NCI-H446 treated with DMSO at 0.1 percent for 48 hours (cell line): ENCODE measurements at regions not wholly inside any gene's neighbourhood (a gene's known extent, or its start where the extent isn't known, plus 50 kb on each side); places are given as distances from the start of the nearest gene placed in this dataset.
"Not testable (repeated sequence)": the region's sequence is repeated elsewhere in the genome, so short reads cannot be mapped to it uniquely, and the experiment has no call there.

Experiments used
- DNase-seq: peaks from one replicate; lab custom pipeline; 2025; lab: John Stamatoyannopoulos, UW

DNA sequence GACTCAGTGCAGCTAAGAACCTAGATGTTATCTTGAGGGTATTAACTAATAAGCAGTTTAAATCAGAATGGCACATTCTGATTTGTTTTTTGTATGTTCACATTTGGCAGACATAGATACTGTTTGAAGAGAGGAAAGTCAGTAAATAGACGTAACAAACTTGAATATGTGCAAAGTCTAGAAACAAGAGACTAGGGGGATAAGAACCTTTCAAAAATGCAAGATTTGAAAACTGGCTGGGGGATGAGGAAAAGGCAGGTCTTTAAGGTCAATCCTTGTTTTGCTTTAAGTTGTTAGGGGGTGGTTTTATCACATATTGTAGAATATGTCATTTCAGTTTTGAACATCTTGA, 136.5 kb downstream of the ZNF92 start:
- DNase-seq: not testable (repeated sequence)

DNA sequence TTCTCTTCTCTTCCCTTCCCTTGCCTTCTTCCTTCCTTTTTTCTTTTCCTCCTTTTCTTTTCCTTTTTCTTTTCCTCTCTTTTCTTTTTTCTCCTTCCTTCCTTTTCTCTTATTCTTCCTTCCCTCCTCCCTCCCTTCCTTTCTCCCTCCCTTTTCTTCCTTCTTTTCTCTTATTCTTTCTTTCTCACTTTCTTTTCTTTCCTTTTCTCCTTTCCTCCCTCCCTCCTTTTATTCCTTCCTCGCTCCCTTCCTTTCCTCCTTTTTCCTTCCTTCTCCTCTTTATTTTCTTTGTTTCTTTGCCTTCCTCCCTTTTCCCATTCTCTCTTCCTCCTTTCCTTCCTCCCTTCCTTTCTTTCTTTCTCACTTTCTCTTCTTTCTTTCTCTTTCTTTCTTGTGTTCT, 146.1 kb downstream of the ZNF92 start:
- DNase-seq: not testable (repeated sequence)

DNA sequence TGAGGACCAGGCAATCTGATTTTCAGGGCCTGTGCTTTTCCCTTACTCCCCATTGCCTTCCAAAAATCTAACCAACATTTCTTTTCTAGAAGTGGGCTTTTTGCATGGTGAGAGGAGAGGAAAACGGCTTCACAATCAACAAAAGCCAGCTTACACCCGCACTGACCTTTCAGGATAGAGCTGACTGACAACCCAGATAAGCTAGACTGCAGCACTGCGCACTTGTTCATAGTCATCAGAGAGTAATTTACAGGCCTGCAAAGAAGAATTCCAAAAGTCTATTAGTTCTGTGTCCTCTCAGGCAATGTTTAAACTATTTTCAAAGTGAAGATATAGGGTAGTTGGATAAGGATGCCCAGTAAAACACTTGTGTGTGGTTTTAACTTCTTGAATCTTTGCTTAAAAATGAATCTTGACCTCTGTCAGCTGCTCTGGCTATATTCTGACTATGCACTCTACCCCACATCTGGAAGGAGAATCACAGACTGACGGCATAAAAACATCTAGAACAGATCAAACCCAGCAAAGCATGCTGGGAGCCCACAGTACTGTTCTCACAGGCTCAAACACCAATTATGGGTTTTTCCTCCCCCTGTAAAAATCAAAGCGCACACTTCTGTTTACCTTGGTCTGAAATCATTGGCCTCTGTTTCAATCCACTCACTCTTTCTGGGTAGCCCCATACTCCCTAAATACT, 172.0 kb downstream of the ZNF92 start:
- not testable (repeated sequence) for DNase-seq

DNA sequence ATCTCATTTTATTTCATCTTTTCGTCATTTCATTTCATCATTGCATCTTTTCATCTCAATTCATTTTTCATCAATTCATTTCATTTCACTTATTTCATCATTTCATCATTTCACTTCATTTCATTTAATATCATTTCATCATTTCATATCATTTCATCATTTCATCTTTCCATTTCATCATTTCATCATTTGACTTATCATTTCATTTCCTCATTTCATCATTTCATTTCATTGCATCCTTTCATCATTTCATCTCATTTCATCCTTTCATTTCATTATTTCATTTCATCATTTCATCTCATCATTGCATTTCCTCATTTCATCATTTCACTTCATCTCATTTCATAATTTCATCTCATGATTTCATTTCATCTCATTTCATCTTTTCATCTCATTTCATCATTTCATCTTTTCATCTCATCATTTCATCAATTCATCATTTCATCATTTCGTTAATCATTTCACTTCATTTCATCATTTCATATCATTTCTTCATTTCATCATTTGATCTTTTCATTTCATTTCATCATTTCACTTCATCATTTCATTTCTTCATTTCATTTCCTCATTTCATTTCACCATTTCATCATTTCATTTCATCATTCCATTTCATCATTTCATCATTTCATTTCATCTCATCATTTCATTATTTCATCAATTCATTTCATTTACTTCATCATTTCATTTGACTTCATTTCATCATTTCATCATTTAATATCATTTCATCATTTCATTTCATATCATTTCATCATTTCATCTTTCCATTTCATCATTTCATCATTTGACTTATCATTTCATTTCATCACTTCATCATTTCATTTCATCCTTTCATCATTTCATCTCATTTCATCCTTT, 176.2 kb downstream of the ZNF92 start:
- not testable (repeated sequence) for DNase-seq

DNA sequence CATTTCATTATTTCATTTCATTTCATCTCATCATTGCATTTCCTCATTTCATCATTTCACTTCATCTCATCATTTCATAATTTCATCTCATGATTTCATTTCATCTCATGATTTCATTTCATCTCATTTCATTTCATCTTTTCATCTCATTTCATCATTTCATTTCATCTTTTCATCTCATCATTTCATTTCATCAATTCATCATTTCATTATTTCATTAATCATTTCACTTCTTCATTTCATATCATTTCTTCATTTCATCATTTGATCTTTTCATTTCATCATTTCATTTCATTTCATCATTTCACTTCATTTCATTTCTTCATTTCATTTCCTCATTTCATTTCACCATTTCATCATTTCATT, 176.8 kb downstream of the ZNF92 start:
- not testable (repeated sequence) for DNase-seq

DNA sequence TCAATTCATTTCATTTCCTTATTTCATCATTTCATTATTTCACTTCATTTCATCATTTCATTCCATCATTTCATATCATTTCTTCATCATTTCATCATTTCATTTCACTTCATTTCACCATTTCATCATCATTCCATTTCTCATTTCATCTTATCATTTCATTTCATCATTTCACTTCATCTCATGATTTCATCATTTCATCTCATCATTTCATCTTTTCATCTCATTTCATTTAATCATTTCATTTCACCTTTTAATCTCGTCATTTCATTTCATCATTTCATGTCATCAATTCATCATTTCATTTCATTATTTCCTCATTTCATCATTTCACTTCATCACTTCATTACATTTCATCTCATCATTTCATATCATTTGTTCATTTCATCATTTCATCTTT, 177.4 kb downstream of the ZNF92 start:
- DNase-seq: not testable (repeated sequence)

DNA sequence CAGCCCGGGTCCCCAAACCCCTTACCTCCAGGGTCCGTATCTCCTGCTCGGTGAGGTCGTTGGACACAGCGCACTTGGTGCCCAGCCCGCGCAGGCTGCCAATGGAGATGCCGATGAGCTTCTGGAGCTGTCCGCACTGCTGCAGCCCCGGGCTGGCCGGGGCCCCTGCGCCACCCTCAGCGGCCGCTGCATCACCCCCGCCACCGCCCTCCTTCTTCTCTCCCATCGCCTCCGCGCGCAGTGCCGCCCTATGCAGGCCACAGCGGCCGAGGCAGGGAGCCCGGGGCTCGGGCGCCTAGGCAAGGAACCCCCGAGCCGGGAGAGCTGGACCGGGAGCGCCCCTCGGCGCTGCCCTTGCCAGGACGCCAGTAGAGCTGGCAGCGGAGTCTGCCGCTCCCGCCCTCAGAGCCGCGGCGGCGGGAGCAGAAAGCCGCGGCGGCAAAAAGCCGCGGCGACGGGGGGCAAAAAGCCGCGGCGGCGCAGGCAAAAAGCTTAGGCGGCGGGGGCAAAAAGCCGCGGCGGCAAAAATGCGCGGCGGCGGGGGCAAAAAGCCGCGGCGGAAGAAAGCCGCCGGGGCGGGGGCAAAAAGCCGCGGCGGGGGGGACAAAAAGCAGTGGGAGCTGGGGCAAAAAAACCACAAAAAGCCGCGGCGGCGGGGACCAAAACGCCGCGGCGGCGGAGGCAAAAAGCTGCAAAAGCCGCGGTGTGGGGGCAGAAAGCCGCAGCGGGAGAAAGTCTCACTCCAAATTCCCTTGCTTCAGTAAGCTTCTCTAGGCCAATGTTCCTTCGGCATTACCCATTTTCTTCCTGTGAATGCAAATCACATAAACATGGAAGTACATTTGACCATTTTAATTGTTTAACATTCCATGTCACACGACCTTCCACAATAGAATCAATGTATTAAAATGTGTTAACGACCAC, 181.2 kb downstream of the ZNF92 start:
- not testable (repeated sequence) for DNase-seq

DNA sequence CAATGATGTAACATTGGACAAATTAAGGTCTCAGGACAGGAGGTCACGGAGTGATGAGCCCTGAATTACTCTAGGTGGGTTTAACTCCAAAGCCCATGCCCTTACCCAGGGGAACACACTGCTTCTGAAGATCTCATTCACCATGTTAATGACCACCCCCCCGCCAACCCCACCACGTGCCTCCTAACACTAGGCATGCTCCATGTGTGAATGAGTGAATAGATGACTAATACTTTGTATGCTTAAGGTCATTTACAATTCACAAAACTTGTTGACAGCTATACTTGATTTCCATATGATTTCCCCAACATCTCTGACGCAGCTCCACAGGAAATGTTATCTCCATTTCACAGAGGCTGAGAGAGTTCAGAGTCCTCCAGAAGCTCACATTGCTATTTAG, 184.9 kb downstream of the ZNF92 start:
- DNase-seq: not testable (repeated sequence)

DNA sequence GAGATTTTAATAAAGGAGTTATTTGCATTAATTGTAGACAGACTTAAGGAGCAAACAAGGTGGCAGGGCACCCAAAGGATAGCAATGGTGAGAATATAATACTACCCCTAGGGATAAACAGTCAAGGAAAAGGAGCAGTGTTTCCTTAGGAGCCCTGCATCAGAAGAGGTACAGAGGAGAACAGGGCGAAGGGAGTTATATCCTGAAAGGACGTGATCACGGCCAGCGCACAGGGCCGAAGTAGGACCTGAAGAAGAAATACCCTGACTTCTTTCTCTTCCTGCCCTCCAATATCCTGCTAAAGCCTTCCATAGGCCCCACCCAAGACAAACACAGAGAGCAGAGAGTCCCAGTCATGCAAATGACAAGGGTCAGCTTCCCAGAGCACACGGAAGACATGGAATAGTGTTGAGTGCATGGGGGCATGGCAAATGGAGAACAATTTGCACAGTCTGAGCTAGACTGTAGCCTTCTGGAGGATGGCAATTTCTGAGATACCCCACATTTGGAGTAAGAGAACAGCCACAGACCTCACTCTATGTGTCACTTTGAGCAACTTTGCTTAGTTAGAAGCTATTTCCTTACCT, 188.2 kb downstream of the ZNF92 start:
- not testable (repeated sequence) for DNase-seq

DNA sequence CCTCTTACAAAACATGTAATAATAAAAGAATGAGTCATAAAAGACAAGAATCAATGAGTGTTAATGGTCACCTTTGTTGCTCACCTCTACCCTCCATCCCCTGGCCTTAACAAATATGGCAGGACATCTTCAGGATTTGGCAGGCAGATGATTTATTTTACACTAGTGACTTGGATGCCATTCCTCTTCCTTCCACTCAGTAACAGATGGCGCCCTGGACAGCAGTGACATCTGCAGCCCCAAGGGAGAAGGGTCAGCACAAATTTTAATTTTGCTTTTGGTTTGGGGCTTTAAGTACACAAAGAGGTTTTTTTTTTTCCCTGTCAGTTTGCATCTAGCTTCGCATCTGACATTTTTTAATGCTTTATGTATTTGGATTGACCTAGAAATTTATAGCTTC, 188.9 kb downstream of the ZNF92 start:
- DNase-seq: not testable (repeated sequence)

DNA sequence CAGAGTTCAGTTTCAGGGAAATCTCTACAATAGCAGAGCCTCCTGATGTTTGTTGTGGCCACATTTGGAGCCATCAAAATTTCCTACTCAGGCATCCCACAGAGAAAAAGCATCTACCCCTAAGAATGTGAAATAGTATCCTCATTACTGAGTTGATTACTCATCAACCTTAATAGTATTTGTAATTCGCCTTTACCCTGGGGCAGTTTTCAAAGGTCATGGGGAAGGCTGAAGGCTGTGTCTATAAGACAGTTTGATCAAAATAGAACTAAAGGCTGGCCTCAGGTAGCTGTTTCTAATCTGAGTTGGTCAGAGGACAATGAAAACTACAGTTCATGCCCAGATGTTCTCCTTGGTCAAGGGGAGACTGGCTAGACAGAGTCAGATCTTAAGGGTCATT, 189.7 kb downstream of the ZNF92 start:
- not testable (repeated sequence) for DNase-seq

DNA sequence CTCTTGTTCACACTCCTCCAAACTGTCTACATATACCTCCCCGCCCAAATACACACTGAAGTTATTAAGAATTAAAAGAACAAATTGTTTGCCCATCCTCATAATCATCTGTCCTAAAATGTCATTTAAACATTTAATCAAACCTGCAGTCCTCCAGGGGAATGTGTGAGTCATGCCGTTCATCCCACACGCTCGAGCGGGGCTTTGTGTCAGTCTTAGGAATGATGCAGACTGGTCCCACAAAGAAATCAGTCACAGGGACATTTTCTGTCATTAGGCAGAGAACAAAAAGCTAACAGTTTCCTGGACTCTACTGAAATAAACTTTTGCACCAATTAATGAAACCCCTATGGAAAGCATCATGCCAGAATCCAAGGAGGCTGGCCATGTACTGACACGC, 194.6 kb downstream of the ZNF92 start:
- DNase-seq: not testable (repeated sequence)

DNA sequence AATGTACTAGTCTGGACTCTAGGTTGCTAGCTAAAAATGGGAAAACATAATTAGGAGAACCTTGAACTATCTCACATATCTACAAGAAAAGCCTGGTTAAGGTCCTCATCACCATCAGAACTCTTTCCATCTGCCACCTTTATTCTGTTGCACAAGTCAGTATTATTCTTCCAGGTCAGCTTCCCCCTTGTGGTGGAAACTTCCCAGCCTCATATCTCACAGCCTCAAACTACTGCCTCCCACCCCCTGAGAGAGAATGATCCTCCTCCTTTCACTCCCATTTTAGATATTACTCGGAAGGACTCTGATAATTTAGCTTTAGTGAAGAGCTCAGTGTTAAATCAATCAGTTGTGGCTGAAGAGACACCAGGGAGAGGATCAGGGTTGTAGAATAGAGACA, 197.3 kb downstream of the ZNF92 start:
- DNase-seq: not testable (repeated sequence)

DNA sequence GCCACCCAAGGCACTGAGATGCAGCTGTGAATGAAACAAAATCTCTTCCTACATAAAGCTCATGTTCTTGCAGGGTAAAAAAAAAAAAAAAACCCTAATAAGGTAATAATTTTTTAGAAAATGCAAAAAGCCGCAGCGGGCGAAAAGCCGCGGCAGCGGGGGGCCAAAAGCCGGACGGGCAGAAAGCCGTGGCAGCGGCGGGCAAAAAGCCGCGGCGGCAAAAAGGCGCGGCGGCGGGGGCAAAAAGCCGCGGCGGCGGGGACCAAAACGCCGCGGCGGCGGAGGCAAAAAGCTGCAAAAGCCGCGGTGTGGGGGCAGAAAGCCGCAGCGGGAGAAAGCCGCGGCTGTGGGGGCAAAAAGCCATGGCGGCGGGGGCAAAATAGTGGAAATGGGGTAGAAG, 198.9 kb downstream of the ZNF92 start:
- DNase-seq: not testable (repeated sequence)

DNA sequence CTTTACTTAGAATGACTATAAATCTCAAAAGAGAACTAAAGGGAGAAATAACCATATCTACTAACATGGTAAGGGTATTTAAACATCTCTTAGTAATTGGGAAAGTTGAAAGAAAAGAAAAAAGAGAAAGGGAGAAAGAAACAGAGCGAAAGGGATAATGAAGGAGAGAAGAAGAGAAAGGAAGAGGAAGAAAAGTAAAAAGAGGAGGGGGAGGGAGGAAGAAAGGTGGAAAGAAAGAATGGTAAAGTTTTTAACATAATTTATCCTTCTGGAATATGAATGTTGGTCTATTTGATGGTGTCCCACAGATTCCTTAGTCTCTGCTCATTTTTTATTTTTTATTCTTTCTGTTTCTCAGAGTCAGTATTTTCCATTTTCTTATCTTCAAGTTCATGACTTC, 202.7 kb downstream of the ZNF92 start:
- DNase-seq: not testable (repeated sequence)

DNA sequence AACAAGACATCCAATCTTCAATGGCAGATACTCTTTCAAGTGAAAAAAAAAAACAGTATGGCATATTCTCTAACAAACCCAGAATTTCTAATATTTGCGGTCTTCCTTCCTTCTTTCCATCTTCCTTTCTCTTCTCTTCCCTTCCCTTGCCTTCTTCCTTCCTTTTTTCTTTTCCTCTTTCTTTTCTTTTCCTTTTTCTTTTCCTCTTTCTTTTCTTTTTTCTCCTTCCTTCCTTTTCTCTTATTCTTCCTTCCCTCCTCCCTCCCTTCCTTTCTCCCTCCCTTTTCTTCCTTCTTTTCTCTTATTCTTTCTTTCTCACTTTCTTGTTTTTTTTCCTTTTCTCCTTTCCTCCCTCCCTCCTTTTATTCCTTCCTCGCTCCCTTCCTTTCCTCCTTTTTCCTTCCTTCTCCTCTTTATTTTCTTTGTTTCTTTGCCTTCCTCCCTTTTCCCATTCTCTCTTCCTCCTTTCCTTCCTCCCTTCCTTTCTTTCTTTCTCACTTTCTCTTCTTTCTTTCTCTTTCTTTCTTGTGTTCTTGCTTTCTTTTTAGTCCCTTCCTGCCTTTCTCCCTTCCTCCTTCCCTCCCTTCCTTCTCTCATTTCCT, 209.0 kb downstream of the ZNF92 start:
- not testable (repeated sequence) for DNase-seq

DNA sequence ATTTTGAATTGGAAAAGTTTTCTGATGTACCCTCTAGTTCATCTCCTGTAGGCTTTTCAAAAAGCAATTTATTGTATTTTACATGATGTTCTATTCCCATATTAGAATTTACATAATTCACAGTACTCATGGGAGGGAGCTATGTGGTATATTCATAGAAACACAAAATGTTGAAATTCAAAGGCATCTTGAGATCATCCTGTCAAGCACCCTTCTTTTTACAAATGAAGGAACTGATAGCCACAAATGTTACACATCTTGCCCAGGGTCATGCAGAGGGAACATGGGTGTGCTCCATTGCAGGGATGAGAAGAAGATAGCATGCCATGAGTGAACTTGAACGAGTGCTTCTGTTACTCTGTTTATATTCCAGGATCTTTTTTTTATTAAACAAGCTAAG, 228.8 kb downstream of the ZNF92 start:
- DNase-seq: not testable (repeated sequence)

DNA sequence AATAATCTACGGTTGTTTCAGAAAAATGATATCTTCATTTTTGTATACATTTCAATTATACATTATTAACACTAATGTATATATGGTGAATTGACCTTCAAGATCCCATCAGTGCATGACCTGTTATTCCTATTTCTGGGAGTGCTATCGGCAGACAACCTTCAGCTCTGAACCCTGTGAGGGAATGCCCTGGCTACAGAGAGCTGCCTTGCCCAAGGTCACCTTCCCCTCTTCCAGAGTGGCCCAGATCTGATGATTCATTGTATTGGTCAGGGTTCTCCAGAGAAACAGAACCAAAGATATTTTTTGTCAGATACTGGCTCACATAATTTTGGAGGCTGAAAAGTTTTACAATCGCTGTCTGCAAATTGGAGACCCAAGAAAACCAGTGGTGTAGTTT, 235.5 kb downstream of the ZNF92 start:
- DNase-seq: no peak

DNA sequence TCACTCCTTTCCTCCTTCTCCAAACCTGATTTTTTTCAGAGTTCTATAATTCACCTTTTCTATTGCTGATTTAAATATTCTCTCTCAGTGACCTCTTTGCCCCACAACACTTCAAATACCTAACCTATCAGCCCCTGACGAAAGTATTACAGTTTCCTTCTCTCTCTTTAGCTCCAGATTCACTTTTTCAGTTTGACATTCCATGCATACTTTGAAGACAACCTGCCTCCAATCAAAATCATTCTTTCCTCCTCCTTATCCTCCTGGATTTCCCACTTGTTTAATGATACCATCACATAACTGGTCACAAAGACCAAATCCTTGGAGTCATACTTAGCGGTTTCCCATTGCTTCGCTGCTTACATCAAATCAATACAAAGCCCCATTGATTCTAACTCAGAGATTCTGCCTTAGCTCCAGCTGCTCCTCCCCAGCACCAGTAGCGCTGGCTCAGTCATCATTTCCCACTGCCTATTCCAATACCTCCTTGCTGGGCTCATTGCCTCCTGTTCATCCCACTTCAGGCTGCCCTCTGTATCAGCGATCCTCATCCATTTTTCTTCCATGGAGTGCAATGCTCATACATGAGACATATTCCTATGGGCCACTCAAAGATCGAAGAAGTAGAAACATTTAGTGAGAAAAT, 240.1 kb downstream of the ZNF92 start:
- DNase-seq: not testable (repeated sequence)

DNA sequence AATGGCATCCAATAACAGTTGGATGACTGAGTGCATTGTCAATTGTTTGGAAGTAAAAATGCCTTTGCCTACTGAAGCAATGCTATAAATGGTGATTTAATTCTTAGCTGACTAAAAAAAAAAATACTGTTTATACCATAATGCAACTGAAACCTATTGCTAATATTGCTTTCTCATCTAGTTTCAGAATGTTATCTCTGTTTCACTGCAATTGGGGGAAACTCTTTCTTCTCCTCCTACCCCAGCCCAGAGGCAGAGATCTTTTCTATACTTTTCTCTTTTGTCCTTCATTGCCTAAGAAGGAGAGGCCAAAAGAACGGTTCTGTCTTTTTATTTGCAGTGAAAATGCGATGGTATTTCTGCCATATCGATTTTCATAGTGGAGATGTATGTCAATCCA, 242.5 kb downstream of the ZNF92 start:
- not testable (repeated sequence) for DNase-seq

DNA sequence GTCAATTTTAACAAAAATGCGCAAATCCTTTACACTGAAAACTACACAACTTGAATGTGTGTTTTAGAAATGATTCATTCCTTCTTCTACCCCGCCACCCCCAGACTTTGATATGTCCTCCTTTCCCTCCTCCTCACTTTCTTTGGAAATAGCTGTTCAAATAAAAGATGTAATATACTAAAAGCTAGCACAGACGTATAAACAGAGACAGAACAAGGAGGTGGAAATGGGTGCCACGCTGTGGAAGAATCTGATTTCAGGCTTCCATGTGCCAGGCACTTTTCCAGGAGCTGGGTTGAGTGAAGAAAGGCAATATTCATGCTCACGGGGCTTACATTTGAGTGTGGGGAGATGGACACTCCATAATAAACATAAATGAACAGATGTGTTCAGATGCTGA, 246.6 kb downstream of the ZNF92 start:
- DNase-seq: not testable (repeated sequence)
